ENCODE measurements at regions not wholly inside any gene's neighbourhood (a gene's known extent, or its start where the extent isn't known, plus 50 kb on each side); places are given as distances from the start of the nearest gene placed in this dataset.

GRCh38 chr20:21609221-21609620 lies 95.4 kb upstream of the NKX2-2 start:
- TF ChIP-seq POLR2A (IDR thresholded peaks at IDR 0.05): no peak
- Histone ChIP-seq H3K4me1 (no peaks in the 10 kb centered on the region), H3K36me3 (no peaks in the 10 kb centered on the region), H3K9me3 (peaks cover 0 to 20% (median 10%) of the 10 kb centered on the region in 8 donors), H3K27me3 (replicated peaks in 1 of 7) (peaks cover 0 to 41% (median 3%) of the 10 kb centered on the region in 7 donors), H3K4me3 (no peak overlapping the region), H3K27ac (no peak overlapping the region)
- DNase-seq: no peak
- intact Hi-C loops (cut with DNase I; ENCODE audit: low total_unique reads): no loop called here
- WGBS, 5 donors: 71 to 81% (median 75%) methylated on average over 3 of the region's 3 CpGs

- no peak for DNase-seq
- Histone ChIP-seq H3K9me3 (peaks cover 0 to 21% (median 10%) of the 10 kb centered on the region in 8 donors), H3K27ac (no peak overlapping the region), H3K4me1 (no peaks in the 10 kb centered on the region), H3K27me3 (replicated peaks in 1 of 7) (peaks cover 0 to 37% (median 3%) of the 10 kb centered on the region in 7 donors), H3K4me3 (no peak overlapping the region), H3K36me3 (no peaks in the 10 kb centered on the region)
- intact Hi-C loops (cut with DNase I; ENCODE audit: low total_unique reads): no loop called here
- no peak for TF ChIP-seq POLR2AphosphoS5 (IDR thresholded peaks at IDR 0.05)
- TF ChIP-seq CTCF (IDR thresholded peaks at IDR 0.05 in 8 of 11, conservative IDR thresholded peaks at IDR 0.05 in 3 of 11): no peak
- no peak for TF ChIP-seq POLR2A (IDR thresholded peaks at IDR 0.05)
Observed at GRCh38 chr20:21608777-21609176, 94.9 kb upstream of the NKX2-2 start.

GRCh38 chr20:21607971-21608725 lies 94.3 kb upstream of the NKX2-2 start:
- no peak for TF ChIP-seq POLR2AphosphoS5 (IDR thresholded peaks at IDR 0.05)
- no peak for TF ChIP-seq CTCF (IDR thresholded peaks at IDR 0.05 in 8 of 11, conservative IDR thresholded peaks at IDR 0.05 in 3 of 11)
- TF ChIP-seq POLR2A (IDR thresholded peaks at IDR 0.05): no peak
- intact Hi-C loops (cut with DNase I; ENCODE audit: low total_unique reads): no loop called here
- WGBS, 5 donors: 47 to 59% (median 50%) methylated on average over 35 to 38 of the region's 38 CpGs
- Histone ChIP-seq H3K4me3 (no peak overlapping the region), H3K4me1 (no peaks in the 10 kb centered on the region), H3K9me3 (peaks cover 0 to 21% (median 10%) of the 10 kb centered on the region in 8 donors), H3K27me3 (replicated peaks in 1 of 7) (peaks cover 0 to 30% (median 3%) of the 10 kb centered on the region in 7 donors), H3K36me3 (no peaks in the 10 kb centered on the region), H3K27ac (no peak overlapping the region)
- DNase-seq: no peak

DNA sequence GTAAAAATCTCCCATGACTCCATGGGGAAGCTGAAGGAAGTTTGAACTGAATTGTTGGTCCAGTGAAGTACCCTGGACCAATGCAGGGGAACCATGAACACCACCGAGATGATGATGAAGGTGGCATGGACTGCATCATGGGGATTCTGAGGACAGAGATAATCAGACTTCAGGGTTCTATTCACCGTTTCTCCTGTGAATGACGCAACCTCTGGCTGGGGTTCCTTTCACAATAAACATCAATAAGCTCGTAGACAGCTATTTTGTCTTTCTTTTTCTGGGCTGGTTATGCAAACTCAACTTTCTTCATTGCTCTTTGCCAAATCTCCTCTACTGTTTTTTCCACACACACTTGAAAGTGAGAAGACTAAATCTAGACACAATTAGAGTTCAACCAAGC lies 87.9 kb upstream of the NKX2-2 start:
- no peak for DNase-seq
- H3K4me3 ChIP-seq: no peak overlapping the region
- 66 to 81% (median 77%) methylated on average over 4 of the region's 4 CpGs for WGBS, 5 donors
- no peak overlapping the region for H3K27ac ChIP-seq
- H3K9me3 ChIP-seq: peaks cover 0 to 65% (median 40%) of the 10 kb centered on the region in 8 donors
- no peaks in the 10 kb centered on the region for H3K4me1 ChIP-seq
- H3K36me3 ChIP-seq: no peaks in the 10 kb centered on the region
- intact Hi-C loops (cut with DNase I; ENCODE audit: low total_unique reads): no loop called here
- peaks cover 0 to 2% (median 0%) of the 10 kb centered on the region in 7 donors for H3K27me3 ChIP-seq (replicated peaks in 1 of 7)
- TF ChIP-seq CTCF (IDR thresholded peaks at IDR 0.05 in 8 of 11, conservative IDR thresholded peaks at IDR 0.05 in 3 of 11): no peak
- no peak for TF ChIP-seq POLR2A (IDR thresholded peaks at IDR 0.05)
- TF ChIP-seq POLR2AphosphoS5 (IDR thresholded peaks at IDR 0.05): no peak
